Tibial artery (tissue), 4 donors: ENCODE measurements at regions not wholly inside any gene's neighbourhood (a gene's known extent, or its start where the extent isn't known, plus 50 kb on each side); places are given as distances from the start of the nearest gene placed in this dataset.

Source experiments
- DNase-seq, 2 donors: peaks; one replicate each; pipeline ENCODE4 v3.0.0-alpha.2; 2019
- H3K27ac ChIP-seq, 2 donors: fragments of 200-600 bp; sonication (generic) in 1 of 2; 1 replicate in 1 of 2; 2 replicates in 1 of 2; pipeline ENCODE4 v1.5.1; 2018 to 2019; ENCODE audit warnings: mild to moderate bottlenecking in 1 of 2
- H3K27me3 ChIP-seq, 2 donors: fragments of 200-600 bp; sonication (generic) in 1 of 2; one replicate each; pipeline versions ENCODE4 v1.5.1 to v1.6.0; 2016 to 2019
- H3K36me3 ChIP-seq, 3 donors: fragments of 200-600 bp; sonication (generic) in 2 of 3; one replicate each; pipeline ENCODE4 v1.5.1; 2016 to 2019; ENCODE audit warnings: mild to moderate bottlenecking in 2 of 3
- H3K4me1 ChIP-seq, 4 donors: fragments of 200-600 bp; sonication (generic) in 2 of 4; 1 replicate in 3 of 4; 2 replicates in 1 of 4; pipeline ENCODE4 v1.5.1; 2016 to 2019
- H3K4me3 ChIP-seq, 2 donors: fragments of 200-600 bp; sonication (generic) in 1 of 2; 1 replicate in 1 of 2; 2 replicates in 1 of 2; pipeline ENCODE4 v1.5.1; 2018 to 2019; ENCODE audit warnings: mild to moderate bottlenecking in 2 of 2
- H3K9me3 ChIP-seq, 3 donors: fragments of 200-600 bp; sonication (generic) in 1 of 3; one replicate each; pipeline ENCODE4 v1.5.1; 2016 to 2019
- intact Hi-C: fragments of 100-400 bp; cut with DNase I; formaldehyde crosslinking; loops from one replicate; pipeline ENCODE4 v1.15.0; 2023; ENCODE audit warnings: low total_unique reads
- TF ChIP-seq, protein P1 (sequence below), 2 experiments: fragments of 200-600 bp in 1 of 2; fragments of 450-650 bp in 1 of 2; IDR thresholded peaks; one replicate each; pipeline ENCODE4 v1.5.1; 2017 to 2019; ENCODE audit warnings: antibody characterized with exemption in 2 of 2, mild to moderate bottlenecking in 1 of 2, moderate library complexity in 1 of 2

DNA sequence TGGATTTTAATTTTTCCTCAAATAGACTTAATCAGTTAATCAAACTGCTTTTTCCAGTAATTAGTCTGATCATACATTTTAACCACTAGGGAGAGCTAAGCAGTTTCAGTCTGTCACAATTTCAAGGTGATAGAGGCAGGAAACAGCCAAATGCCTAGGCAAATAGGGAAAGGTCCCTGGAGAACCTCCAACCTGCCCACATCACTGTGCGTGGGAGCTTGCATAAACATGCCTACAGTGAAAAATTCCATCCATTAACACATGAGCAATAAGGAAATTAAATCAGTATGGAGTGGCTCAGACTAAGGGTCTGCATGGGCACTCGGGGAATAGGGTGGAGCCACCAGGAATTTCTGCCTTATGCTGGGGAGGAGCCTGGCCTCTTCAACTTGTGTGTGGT, 74.6 kb downstream of the AASDHPPT start:
- Histone ChIP-seq H3K27me3 (no peaks in the 10 kb centered on the region), H3K9me3 (no peaks in the 10 kb centered on the region), H3K4me3 (no peak overlapping the region), H3K27ac (no peak overlapping the region), H3K36me3 (no peaks in the 10 kb centered on the region), H3K4me1 (no peaks in the 10 kb centered on the region)
- no peak for DNase-seq
- TF ChIP-seq, protein P1, sequence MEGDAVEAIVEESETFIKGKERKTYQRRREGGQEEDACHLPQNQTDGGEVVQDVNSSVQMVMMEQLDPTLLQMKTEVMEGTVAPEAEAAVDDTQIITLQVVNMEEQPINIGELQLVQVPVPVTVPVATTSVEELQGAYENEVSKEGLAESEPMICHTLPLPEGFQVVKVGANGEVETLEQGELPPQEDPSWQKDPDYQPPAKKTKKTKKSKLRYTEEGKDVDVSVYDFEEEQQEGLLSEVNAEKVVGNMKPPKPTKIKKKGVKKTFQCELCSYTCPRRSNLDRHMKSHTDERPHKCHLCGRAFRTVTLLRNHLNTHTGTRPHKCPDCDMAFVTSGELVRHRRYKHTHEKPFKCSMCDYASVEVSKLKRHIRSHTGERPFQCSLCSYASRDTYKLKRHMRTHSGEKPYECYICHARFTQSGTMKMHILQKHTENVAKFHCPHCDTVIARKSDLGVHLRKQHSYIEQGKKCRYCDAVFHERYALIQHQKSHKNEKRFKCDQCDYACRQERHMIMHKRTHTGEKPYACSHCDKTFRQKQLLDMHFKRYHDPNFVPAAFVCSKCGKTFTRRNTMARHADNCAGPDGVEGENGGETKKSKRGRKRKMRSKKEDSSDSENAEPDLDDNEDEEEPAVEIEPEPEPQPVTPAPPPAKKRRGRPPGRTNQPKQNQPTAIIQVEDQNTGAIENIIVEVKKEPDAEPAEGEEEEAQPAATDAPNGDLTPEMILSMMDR (IDR thresholded peaks at IDR 0.05): no peak
- intact Hi-C loops: no loop called here

DNA sequence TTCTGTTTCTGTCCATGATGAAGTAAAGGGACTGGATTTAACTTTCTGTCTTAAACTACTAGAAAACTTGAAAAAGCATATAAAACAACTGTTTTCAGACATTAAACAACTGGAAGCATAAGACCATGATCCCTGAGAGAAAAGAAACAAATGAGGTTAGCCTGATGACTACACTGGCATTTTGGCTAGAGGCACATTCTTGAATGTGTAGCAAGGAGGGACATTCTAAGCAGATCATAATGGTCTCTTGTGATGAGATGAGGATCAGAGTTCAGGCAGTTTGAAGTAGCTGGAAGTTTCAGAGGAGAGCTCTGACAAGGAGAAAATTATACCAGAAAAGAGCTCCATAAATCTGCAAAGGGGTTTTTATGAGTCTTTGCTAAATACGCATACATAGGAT, 75.4 kb downstream of the AASDHPPT start:
- H3K9me3 ChIP-seq: no peaks in the 10 kb centered on the region
- H3K4me1 ChIP-seq: no peaks in the 10 kb centered on the region
- TF ChIP-seq, protein P1 (IDR thresholded peaks at IDR 0.05): no peak
- intact Hi-C loops: no loop called here
- H3K27me3 ChIP-seq: no peaks in the 10 kb centered on the region
- no peaks in the 10 kb centered on the region for H3K36me3 ChIP-seq
- no peak for DNase-seq
- no peak overlapping the region for H3K27ac ChIP-seq
- H3K4me3 ChIP-seq: no peak overlapping the region

GRCh38 chr11:106156290-106156937, 79.0 kb downstream of the AASDHPPT start:
- H3K27ac ChIP-seq: no peak overlapping the region

GRCh38 chr11:106158406-106158805, 80.9 kb downstream of the AASDHPPT start:
- intact Hi-C loops: no loop called here
- H3K27ac ChIP-seq: no peak overlapping the region
- H3K27me3 ChIP-seq: no peaks in the 10 kb centered on the region
- H3K4me3 ChIP-seq: no peak overlapping the region
- no peaks in the 10 kb centered on the region for H3K36me3 ChIP-seq
- no peak for DNase-seq
- no peaks in the 10 kb centered on the region for H3K9me3 ChIP-seq
- no peaks in the 10 kb centered on the region for H3K4me1 ChIP-seq
- TF ChIP-seq, protein P1 (IDR thresholded peaks at IDR 0.05): no peak

More at GRCh38 chr11:106156290-106156937, 79.0 kb downstream of the AASDHPPT start:
- no peak overlapping the region for H3K4me3 ChIP-seq
- no peaks in the 10 kb centered on the region for H3K4me1 ChIP-seq
- TF ChIP-seq, protein P1 (IDR thresholded peaks at IDR 0.05): no peak
- intact Hi-C loops: no loop called here
- H3K9me3 ChIP-seq: no peaks in the 10 kb centered on the region
- no peaks in the 10 kb centered on the region for H3K36me3 ChIP-seq
- no peak for DNase-seq
- no peaks in the 10 kb centered on the region for H3K27me3 ChIP-seq

DNA sequence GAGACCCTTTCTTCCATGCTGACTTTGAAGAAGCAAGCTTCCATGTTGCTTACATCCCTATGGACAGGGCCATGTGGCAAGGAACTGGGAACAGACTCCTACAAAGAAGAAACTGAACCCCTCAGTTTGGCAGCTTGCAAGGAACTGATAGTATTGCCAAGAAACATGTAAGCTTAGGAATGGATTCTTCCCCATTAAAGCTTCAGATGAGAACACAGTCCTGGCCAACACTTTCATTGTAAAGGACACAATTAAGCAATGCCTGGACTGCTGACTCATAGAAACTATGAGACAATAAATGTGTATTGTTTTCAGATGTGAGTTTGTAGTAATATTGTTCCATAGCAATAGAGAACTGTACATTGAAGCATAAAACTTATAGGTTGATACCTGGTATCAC, 82.4 kb downstream of the AASDHPPT start:
- intact Hi-C loops: no loop called here
- no peak for DNase-seq
- H3K4me1 ChIP-seq: no peaks in the 10 kb centered on the region

More for the DNA sequence above, 82.4 kb downstream of the AASDHPPT start:
- Histone ChIP-seq H3K36me3 (no peaks in the 10 kb centered on the region), H3K27me3 (no peaks in the 10 kb centered on the region), H3K4me3 (no peak overlapping the region), H3K9me3 (no peaks in the 10 kb centered on the region), H3K27ac (no peak overlapping the region)
- TF ChIP-seq, protein P1 (IDR thresholded peaks at IDR 0.05): no peak
